ENCODE measurements at regions not wholly inside any gene's neighbourhood (a gene's known extent, or its start where the extent isn't known, plus 50 kb on each side); places are given as distances from the start of the nearest gene placed in this dataset.

GRCh38 chr19:30170495-30171137 is 201.6 kb upstream of the ZNF536 start:
- TF ChIP-seq CTCF (IDR thresholded peaks at IDR 0.05; ENCODE audit: insufficient read depth, low read depth, low read length): no peak
- TF ChIP-seq EZH2 (IDR thresholded peaks at IDR 0.05; ENCODE audit: insufficient read depth, low read length): no peak
